CD4-positive, alpha-beta T cell treated with Interleukin-21 for 1 hour (primary cell): ENCODE measurements at regions not wholly inside any gene's neighbourhood (a gene's known extent, or its start where the extent isn't known, plus 50 kb on each side); places are given as distances from the start of the nearest gene placed in this dataset.
"Not testable (repeated sequence)": the region's sequence is repeated elsewhere in the genome, so short reads cannot be mapped to it uniquely, and the experiment has no call there.

Source experiments
- DNase-seq: peaks from one replicate; pipeline ENCODE4 v3.0.0-alpha.2; 2020

DNA sequence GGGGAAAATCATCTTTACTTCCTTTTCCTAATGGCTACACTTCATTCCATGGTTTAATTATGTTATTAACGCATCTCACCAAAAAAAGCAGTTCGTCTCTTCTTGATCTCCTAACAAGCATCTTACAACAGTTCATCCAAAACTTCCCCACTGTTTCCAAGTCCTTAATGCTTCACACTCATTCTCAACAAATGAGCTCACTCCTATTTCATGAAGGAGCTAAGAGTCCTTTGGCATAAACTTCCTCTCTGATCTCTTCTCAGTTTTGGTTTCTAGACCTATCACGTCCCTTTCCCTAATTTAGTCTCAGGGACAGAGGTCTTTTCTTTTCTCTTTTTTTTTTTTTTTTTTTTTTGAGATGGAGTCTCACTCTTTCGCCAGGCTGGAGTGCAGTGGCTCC, 205.9 kb upstream of the SLC39A10 start:
- no peak for DNase-seq

DNA sequence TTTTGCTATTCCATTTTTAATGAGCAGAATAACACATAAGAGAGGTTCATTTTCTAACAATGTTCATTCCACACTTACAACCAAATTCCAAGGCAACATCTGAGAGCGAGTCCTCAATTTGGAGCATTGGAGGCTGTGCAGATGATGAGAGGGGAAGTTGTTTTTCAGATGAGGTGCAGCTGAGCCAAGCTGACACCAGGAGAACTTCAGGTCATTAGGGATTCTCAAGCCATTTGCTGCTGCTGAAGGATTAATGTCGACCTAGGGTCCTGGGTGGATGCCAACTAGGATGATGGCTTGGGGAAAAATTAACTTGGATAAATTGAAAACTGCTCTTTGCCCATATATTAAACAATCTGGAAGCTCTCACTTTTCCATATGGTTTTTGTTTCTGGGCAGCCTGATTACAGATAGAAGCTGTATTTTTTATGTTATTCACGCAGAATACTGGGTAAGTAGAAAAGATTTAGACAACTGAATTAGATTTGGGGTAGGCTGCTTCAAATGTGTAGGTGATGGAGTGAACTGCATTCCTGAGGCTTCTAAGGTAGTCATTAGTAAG, 206.4 kb upstream of the SLC39A10 start:
- no peak for DNase-seq

DNA sequence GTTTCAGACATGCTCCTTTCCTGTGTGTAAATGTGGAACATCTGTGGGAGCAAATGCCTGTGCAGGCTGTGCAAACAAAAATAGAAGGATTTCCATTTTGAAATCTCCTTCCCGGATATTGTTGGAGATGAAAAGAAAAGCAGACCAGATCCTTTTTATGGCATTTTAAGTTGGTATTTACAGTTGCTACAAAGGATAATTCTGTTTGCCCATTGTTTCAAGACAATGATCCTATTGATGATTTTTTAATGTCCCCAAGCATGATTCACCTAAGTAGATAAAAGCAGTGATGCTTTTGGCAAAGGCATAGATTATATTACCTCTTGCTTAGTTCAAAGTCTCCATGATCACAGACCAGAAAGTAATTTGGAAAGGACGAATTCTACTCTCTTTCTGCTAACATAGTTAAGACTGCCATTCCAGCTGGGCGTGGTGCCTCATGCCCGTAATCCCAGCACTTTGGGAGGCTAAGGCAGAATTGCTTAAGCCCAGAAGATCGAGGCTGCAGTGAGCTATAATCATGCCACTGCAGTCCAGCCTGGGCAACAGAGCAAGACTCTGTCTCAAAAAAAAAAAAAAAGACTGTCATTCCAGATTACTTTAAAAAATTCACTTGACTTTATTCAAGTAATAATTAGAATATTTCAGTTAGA, 209.6 kb upstream of the SLC39A10 start:
- DNase-seq = no peak

GRCh38 chr2:195445639-195446038, 211.4 kb upstream of the SLC39A10 start:
- DNase-seq = no peak

- DNase-seq = no peak
These were observed 213.1 kb upstream of the SLC39A10 start for GRCh38 chr2:195443926-195444325.

- no peak for DNase-seq
These were observed 214.4 kb upstream of the SLC39A10 start for GRCh38 chr2:195442458-195443175.

DNA sequence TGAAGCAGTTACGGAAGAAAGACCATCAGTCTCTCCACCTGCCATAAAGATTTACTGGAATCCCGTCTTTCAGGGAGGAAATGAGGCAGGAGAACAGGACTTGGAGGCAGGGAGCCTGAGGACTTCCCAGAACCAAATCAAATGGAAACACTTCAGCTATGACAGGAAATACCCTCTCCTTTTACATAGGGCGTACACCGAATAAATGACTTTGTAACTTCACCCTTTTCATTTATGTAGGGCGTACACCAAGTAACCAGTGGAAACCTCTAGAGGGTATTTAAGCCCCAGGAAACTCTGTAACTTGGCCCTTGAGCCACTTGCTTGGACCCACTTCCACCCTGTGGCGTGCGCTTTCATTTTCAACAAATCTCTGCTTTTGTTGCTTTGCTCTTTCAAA, 218.3 kb upstream of the SLC39A10 start:
- no peak for DNase-seq

DNA sequence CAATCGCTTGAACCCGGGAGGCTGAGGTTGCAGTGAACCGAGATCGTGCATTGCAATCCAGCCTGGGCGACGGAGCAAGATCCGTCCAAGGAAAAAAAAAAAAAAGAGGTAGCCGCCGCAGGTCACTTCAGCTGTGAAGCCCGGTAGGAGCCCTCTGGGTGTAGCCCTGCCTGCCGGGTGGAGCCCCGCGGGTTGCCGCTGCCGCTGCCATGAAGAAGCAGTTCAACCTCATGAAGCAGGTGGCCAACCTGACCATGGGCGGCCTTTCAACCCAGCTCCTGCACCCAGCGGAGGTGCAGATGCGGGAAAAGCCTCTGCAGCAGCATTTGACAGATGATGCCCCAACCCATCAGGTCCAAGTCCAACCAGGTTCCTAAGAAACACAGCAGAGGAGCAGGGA, 219.5 kb upstream of the SLC39A10 start:
- DNase-seq = no peak

GRCh38 chr2:195434346-195434745, 222.7 kb upstream of the SLC39A10 start:
- DNase-seq = no peak

- DNase-seq = not testable (repeated sequence)
These were observed 223.3 kb upstream of the SLC39A10 start for GRCh38 chr2:195433729-195434128.

GRCh38 chr2:195428673-195429072, 228.4 kb upstream of the SLC39A10 start:
- DNase-seq = no peak

DNA sequence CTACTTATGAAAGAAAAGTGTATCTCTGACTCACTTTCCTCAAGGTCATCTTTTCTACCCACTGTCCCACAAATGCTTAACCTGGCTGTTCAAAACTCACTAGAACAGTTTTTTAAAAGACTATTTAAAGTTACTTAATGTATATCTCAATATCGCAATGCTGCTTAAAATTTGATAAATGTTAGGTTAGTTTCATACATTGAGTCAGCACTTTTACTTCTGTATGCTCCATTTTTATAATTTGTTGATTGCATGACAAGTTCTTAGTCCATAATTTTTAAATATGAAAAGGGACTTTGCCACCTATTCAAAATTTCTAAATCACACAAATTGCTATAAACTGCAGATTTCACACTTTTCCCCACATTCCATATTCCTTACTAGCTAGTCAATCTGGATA, 231.7 kb upstream of the SLC39A10 start:
- DNase-seq = no peak

DNA sequence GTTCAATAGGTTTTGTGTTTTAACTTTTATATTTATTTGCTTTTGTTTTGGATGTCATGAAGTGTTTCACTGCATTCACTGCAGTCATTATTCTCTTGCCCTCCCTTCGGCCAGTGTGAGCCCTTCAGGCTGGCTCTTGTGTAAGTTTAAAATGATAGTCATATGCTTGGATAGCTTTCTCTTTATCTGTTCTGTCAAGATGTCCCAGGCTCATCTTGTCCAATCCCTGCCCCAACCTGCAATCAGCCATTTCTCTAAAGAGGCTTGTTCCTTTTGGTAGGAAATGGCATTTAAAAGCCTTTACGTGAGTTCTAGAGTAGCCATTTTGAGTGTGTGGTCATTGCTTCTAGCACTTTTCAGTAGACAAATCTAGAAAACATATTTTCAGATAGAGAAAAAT, 238.0 kb upstream of the SLC39A10 start:
- DNase-seq = no peak

GRCh38 chr2:195414537-195415100, 242.4 kb upstream of the SLC39A10 start:
- no peak for DNase-seq

GRCh38 chr2:195413944-195414343, 243.1 kb upstream of the SLC39A10 start:
- no peak for DNase-seq

DNA sequence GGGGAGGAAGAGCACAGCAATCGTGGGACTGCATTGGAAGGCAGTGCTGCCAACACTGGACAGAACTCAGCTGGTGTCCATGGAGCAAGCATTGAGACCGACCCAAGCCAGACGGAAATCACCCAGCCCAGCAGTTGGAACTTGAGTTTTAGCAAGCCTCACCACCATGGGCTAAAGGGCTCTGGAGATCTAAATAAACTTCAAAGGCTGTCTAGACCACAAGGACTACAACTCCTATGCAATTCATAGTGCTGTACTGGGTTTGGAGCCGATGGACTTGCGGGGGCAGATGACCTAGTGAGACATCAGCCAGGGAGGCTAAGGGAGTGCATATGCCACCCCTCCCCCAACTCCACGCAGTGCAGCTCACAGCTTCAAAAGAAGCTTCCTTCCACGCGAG, 243.6 kb upstream of the SLC39A10 start:
- DNase-seq = no peak

DNA sequence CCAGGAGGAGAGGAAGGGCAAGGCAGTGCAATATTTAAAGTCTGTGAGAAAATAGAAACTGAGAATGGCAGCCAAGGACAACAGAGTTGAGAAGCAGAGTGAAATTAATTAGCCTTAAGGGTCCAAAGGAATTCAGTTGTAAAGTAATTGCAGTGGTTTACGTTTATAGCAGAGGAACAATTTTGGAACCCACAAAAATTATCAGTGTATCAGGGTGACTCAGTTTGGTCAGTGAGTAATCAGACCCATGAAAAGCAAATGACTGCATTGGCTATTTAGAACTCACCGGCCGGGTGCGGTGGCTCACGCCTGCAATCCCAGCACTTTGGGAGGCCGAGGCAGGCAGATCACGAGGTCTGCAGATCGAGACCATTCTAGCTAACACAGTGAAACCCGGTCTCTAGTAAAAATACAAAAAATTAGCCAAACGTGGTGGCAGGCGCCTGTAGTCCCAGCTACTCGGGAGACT, 245.8 kb upstream of the SLC39A10 start:
- DNase-seq = no peak

DNA sequence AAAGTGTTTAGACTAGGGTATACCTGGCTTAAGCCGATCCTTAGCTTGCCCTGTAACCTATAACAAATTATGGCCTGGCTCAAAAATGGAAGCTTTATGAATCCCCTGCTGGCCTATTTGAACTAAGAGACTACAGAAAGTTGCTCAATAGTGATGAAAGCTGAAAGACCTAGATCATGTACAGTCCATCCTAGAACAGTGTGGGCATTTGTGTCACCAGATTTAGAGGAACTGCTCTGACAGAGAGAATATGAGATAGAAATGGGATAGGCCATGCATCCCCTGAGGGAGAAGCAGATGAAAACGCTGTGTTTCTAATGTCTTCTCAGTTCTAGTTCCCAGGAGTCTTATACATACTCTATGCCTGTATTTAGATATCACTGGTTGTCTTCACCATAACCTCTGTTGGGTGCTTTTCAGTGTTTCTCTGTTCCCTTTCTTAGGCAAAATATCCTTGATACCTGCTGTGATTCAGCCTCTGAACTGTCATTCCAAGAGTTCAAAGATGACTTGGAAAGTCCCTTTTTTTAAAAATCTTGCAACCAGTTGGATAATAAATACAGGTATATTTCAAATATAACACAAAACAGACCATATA, 246.9 kb upstream of the SLC39A10 start:
- DNase-seq = no peak

GRCh38 chr2:195408811-195409210, 248.2 kb upstream of the SLC39A10 start:
- no peak for DNase-seq

DNA sequence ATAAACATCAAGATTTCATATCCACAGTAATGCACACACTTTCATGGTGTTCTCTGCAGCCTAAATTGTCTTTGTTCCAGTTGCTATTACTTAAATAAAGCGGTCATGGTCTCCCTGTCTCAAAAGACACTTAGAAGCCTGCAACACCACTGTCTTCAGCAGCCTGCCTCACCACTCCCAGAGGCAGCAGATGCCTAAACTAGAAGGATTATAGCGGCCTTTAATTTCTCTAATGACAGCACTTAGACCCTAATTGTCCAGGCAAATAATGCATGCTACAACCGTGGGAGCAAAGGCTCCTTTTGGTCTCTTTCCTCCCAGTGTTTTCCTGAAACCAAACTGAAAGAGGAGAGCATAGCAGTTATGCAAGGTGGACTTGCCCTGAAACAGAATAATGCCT, 248.8 kb upstream of the SLC39A10 start:
- no peak for DNase-seq

- no peak for DNase-seq
These were observed 249.2 kb upstream of the SLC39A10 start for GRCh38 chr2:195407783-195408182.

DNA sequence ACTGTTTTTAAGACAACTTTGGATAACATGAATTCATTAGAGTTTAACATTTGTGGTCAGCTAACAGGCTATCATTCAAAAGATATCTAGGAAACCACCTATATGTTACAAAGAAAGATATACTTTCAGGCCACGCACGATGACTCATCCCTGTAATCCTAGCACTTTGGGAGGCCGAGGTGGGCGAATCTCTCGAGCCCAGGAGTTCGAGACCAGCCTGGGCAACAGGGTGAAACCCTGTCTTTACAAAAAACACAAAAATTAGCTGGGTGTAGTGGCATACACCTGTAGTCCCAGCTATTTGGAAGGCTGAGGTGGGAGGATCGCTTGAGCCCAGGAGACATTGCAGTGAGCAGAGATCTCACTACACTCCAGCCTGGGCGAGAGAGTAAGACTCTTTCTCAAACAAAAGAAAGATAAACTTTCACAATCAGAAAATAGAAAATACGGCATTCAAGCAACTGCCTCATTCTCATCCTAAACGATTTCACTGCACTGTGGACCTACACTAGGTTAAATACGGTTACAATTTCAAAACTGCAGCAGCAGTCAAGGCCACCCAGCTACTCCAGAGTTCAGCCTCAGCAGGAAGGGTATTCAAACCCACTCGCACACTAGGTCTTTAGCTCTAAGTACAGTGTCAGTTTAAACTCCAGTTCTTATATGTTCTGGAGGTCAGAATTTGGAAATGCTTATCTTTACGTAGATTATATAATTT, 250.0 kb upstream of the SLC39A10 start:
- no peak for DNase-seq

- peak; percentile 18 for DNase-seq
These were observed 252.4 kb upstream of the SLC39A10 start for GRCh38 chr2:195404651-195405050.
